Keratinocyte (primary cell): ENCODE measurements at regions not wholly inside any gene's neighbourhood (a gene's known extent, or its start where the extent isn't known, plus 50 kb on each side); places are given as distances from the start of the nearest gene placed in this dataset.

Source experiments
- DNase-seq: peaks from one replicate; pipeline ENCODE4 v3.0.0-alpha.2; 2011; ENCODE audit warnings: low read depth, missing footprints, low spot score
- FAIRE-seq: peaks from 2 replicates; lab custom pipeline; 2011; peaks lifted over from hg19 to GRCh38; lab: Jason Lieb, UNC
- H2AFZ ChIP-seq: 2 replicates; pipeline ENCODE4 v1.6.0; 2012; ENCODE audit warnings: low read length, control low read depth, inconsistent platforms; ENCODE audit not compliant: control insufficient read depth
- H3K27ac ChIP-seq: 2 replicates; pipeline ENCODE4 v1.5.1; 2011; ENCODE audit warnings: low read length; ENCODE audit not compliant: control insufficient read depth, insufficient read depth
- H3K27me3 ChIP-seq: 3 replicates; pipeline ENCODE4 v1.6.0; 2011; ENCODE audit warnings: low read length; ENCODE audit not compliant: control insufficient read depth, insufficient read depth; ENCODE audit errors: extremely low read depth
- H3K36me3 ChIP-seq, 2 experiments: 2 replicates in 1 of 2; 3 replicates in 1 of 2; pipeline ENCODE4 v1.5.1; 2011; ENCODE audit warnings: low read length in 2 of 2, mild to moderate bottlenecking in 1 of 2; ENCODE audit not compliant: control insufficient read depth in 2 of 2, insufficient read depth in 2 of 2; ENCODE audit errors: extremely low read depth in 1 of 2
- H3K4me1 ChIP-seq: 3 replicates; pipeline ENCODE4 v1.5.1; 2011; ENCODE audit warnings: low read length; ENCODE audit not compliant: control insufficient read depth, insufficient read depth; ENCODE audit errors: extremely low read depth
- H3K4me2 ChIP-seq: 3 replicates; pipeline ENCODE4 v1.6.0; 2011; ENCODE audit warnings: low read depth, low read length; ENCODE audit not compliant: control insufficient read depth, insufficient read depth; ENCODE audit errors: extremely low read depth
- H3K4me3 ChIP-seq, 3 experiments: fragments of 200-600 bp in 1 of 3; sonication (generic) in 1 of 3; 2 replicates in 2 of 3; 3 replicates in 1 of 3; pipeline ENCODE4 v1.5.1; 2011 to 2016; ENCODE audit warnings: low read length in 3 of 3, mild to moderate bottlenecking in 3 of 3, control low read depth in 2 of 3, inconsistent platforms in 1 of 3, low read depth in 1 of 3, mixed read lengths in 1 of 3, mixed run types in 1 of 3, moderate library complexity in 1 of 3; ENCODE audit not compliant: control insufficient read depth in 2 of 3, insufficient read depth in 2 of 3; ENCODE audit errors: extremely low read depth in 1 of 3
- H3K79me2 ChIP-seq: 2 replicates; pipeline ENCODE4 v1.6.0; 2012; ENCODE audit warnings: low read length; ENCODE audit not compliant: control insufficient read depth, insufficient read depth
- H3K9ac ChIP-seq: 3 replicates; pipeline ENCODE4 v1.6.0; 2011; ENCODE audit warnings: low read length; ENCODE audit not compliant: control insufficient read depth, insufficient read depth; ENCODE audit errors: extremely low read depth
- H3K9me1 ChIP-seq: 3 replicates; pipeline ENCODE4 v1.6.0; 2011; ENCODE audit warnings: low read length; ENCODE audit not compliant: control insufficient read depth, insufficient read depth; ENCODE audit errors: extremely low read depth
- H3K9me3 ChIP-seq: 2 replicates; pipeline ENCODE4 v1.5.1; 2012; ENCODE audit warnings: low read depth, low read length; ENCODE audit not compliant: control insufficient read depth
- H4K20me1 ChIP-seq: 3 replicates; pipeline ENCODE4 v1.6.0; 2011; ENCODE audit warnings: low read length; ENCODE audit not compliant: control insufficient read depth, insufficient read depth; ENCODE audit errors: extremely low read depth
- EZH2 ChIP-seq: IDR thresholded peaks from one replicate; pipeline ENCODE4 v1.6.1; 2012; ENCODE audit warnings: inconsistent platforms, mild to moderate bottlenecking, low read length, moderate library complexity
- dilution Hi-C: fragments of 300-500 bp; cut with MboI; formaldehyde crosslinking; loops from one replicate; pipeline ENCODE4 v1.7.0; 2020; ENCODE audit warnings: low sequenced_read_pairs; ENCODE audit not compliant: extremely low pct_ligation_motif_present
- TF ChIP-seq, protein P1 (sequence below), 3 experiments: IDR thresholded peaks in 1 of 3; conservative IDR thresholded peaks in 1 of 3; optimal IDR thresholded peaks in 1 of 3; 2 replicates in 2 of 3; 3 replicates in 1 of 3; pipeline versions ENCODE3 to v1.5.1; 2011; ENCODE audit warnings: low read length in 3 of 3, mild to moderate bottlenecking in 3 of 3, moderate library complexity in 2 of 3, control low read depth in 1 of 3, inconsistent platforms in 1 of 3; ENCODE audit not compliant: insufficient read depth in 2 of 3; ENCODE audit errors: extremely low read depth in 1 of 3

DNA sequence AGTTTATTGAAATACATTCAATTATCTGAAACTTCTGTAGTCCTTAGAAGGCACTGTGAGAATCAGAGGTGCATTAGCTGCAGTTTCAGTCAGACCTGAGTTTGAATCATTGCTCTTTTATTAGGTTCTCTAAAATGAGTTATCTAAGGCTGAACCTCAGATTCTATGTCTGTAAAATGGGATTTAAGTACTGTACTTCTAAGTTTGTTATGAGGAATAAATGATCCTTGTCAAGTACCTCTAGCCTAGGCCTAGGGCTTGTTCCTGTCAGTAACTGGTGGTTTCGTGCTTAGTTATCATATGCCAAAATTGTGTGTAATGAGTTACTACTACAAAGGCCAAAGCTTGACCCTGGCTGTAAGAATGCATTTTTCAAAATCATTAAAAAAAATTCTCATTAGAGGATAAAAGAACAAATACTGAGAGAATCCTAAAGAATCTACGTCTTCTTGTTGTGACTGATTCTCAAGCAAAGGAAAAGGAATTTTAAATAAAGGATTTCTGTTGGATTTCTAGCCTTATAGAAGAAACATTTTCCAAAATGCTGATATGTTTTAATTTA is 65.8 kb downstream of the SLIT2 start:
- TF ChIP-seq, protein P1, sequence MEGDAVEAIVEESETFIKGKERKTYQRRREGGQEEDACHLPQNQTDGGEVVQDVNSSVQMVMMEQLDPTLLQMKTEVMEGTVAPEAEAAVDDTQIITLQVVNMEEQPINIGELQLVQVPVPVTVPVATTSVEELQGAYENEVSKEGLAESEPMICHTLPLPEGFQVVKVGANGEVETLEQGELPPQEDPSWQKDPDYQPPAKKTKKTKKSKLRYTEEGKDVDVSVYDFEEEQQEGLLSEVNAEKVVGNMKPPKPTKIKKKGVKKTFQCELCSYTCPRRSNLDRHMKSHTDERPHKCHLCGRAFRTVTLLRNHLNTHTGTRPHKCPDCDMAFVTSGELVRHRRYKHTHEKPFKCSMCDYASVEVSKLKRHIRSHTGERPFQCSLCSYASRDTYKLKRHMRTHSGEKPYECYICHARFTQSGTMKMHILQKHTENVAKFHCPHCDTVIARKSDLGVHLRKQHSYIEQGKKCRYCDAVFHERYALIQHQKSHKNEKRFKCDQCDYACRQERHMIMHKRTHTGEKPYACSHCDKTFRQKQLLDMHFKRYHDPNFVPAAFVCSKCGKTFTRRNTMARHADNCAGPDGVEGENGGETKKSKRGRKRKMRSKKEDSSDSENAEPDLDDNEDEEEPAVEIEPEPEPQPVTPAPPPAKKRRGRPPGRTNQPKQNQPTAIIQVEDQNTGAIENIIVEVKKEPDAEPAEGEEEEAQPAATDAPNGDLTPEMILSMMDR (optimal IDR thresholded peaks at IDR 0.05 in 1 of 3, IDR thresholded peaks at IDR 0.05 in 1 of 3, conservative IDR thresholded peaks at IDR 0.05 in 1 of 3; ENCODE audit: extremely low read depth in 1 of 3, insufficient read depth in 2 of 3, low read length in 3 of 3), result no peak
- TF ChIP-seq EZH2, result no peak
- FAIRE-seq, result no peak
- Histone ChIP-seq H3K36me3 (no peaks in the 10 kb centered on the region), H3K9me3 (no peaks in the 10 kb centered on the region), H3K27ac (no peak overlapping the region), H3K79me2 (peaks cover 3% of the 10 kb centered on the region), H3K4me1 (no peaks in the 10 kb centered on the region), H2AFZ (no peak overlapping the region), H3K27me3 (no peaks in the 10 kb centered on the region), H3K4me2 (no peak overlapping the region), H4K20me1 (no peaks in the 10 kb centered on the region), H3K4me3 (no peak overlapping the region), H3K9me1 (no peaks in the 10 kb centered on the region), H3K9ac (no peak overlapping the region)
- dilution Hi-C loops, result no loop called here
- DNase-seq, result no peak

DNA sequence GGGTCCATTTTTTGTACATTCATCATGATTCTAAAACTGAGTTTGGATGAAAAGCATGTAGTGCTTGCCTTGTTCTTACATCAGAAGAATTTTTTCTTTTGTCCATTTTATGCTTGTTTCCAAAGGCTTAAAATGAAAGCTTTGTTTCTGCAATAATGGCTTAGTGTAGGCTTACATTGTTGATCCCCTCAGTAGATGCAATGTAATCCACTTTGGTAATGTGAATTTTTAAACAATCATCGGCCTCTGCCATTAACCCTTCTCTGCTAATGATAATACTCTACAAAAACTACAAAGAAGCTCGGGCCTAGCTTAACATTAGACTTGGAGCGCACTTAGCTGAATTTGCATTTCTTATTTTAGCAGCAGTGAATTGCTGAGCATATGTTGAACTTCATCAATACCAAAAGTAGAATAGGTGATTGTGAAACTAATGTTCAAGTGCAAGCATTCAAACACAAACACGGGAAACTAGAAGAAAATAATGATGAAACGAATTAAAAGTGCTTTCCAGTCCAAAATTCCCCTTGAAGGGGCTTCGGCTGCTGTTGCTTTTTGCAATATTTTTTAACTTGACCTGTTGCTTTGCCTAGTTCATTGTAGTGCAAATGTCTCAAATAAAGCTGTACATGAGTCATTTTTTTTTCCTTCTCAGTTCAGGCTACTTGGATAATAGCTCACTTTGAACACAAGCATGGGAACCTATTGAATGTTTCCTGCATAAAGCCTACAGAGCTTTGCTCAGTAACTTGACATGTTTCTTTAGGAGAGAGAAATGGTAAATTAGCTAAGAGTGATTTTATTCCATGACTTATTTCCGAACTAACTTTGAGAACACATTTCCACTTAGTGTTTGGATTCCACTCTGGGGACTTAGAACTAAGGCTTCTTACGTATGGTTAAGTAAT is 66.5 kb downstream of the SLIT2 start:
- DNase-seq, result no peak
- dilution Hi-C loops, result no loop called here
- H3K27ac ChIP-seq, result no peak overlapping the region
- no peaks in the 10 kb centered on the region for H3K36me3 ChIP-seq
- H3K4me1 ChIP-seq, result no peaks in the 10 kb centered on the region
- H3K4me3 ChIP-seq, result no peak overlapping the region
- TF ChIP-seq, protein P1 (optimal IDR thresholded peaks at IDR 0.05 in 1 of 3, IDR thresholded peaks at IDR 0.05 in 1 of 3, conservative IDR thresholded peaks at IDR 0.05 in 1 of 3; ENCODE audit: extremely low read depth in 1 of 3, insufficient read depth in 2 of 3, low read length in 3 of 3), result no peak
- TF ChIP-seq EZH2, result no peak
- no peaks in the 10 kb centered on the region for H3K27me3 ChIP-seq
- no peak overlapping the region for H3K4me2 ChIP-seq
- H3K9me1 ChIP-seq, result no peaks in the 10 kb centered on the region
- no peak for FAIRE-seq
- H3K9me3 ChIP-seq, result no peaks in the 10 kb centered on the region
- H3K79me2 ChIP-seq, result peaks cover 3% of the 10 kb centered on the region
- no peak overlapping the region for H3K9ac ChIP-seq
- no peak overlapping the region for H2AFZ ChIP-seq
- H4K20me1 ChIP-seq, result no peaks in the 10 kb centered on the region
